Right lobe of liver (tissue), 6 donors: ENCODE measurements at regions not wholly inside any gene's neighbourhood (a gene's known extent, or its start where the extent isn't known, plus 50 kb on each side); places are given as distances from the start of the nearest gene placed in this dataset.

Experiments
- ATAC-seq, 4 donors: fragments of 200-7000 bp; cut with Tn5 transposase; one replicate each; pipeline ENCODE4 v1.9.1; 2020; ENCODE audit warnings: mild to moderate bottlenecking in 4 of 4, moderate library complexity in 4 of 4
- DNase-seq, 3 donors: peaks; one replicate each; pipeline ENCODE4 v3.0.0-alpha.2; 2020
- H3K27ac ChIP-seq, 3 donors: fragments of 200-600 bp; one replicate each; pipeline ENCODE4 v1.8.0; 2022
- H3K27me3 ChIP-seq, 2 donors: fragments of 200-600 bp; one replicate each; pipeline ENCODE4 v1.8.0; 2022
- H3K36me3 ChIP-seq, 4 donors: fragments of 200-600 bp; sonication (generic) in 1 of 4; one replicate each; pipeline versions ENCODE4 v1.5.1 to v1.8.0; 2017 to 2022; ENCODE audit warnings: control low read depth in 1 of 4
- H3K4me1 ChIP-seq, 4 donors: fragments of 200-600 bp; sonication (generic) in 1 of 4; one replicate each; pipeline versions ENCODE4 v1.5.1 to v1.8.0; 2017 to 2022; ENCODE audit warnings: control low read depth in 1 of 4
- H3K4me3 ChIP-seq, 3 donors: fragments of 200-600 bp; one replicate each; pipeline ENCODE4 v1.8.0; 2022
- H3K9me3 ChIP-seq, 4 donors: fragments of 200-600 bp; sonication (generic) in 1 of 4; one replicate each; pipeline versions ENCODE4 v1.5.1 to v1.8.0; 2017 to 2022; ENCODE audit warnings: control low read depth in 1 of 4
- POLR2A ChIP-seq: fragments of 450-650 bp; IDR thresholded peaks from one replicate; pipeline ENCODE4 v1.6.1; 2017; ENCODE audit warnings: antibody characterized with exemption, mild to moderate bottlenecking
- WGBS: methylation state at CpG from one replicate; pipeline ENCODE4 v1.1.6; 2018; ENCODE audit warnings: low coverage, low lambda C conversion rate; ENCODE audit not compliant: insufficient coverage; ENCODE audit errors: missing lambda C conversion rate; 5-methylcytosine and 5-hydroxymethylcytosine counted together
- intact Hi-C, 2 donors: fragments of 100-400 bp; cut with DNase I; formaldehyde crosslinking; loops; one replicate each; pipeline versions ENCODE4 v1.11.2 to v1.14.1; 2022
- TF ChIP-seq, protein P1 (sequence below), 4 donors: fragments of 200-600 bp in 3 of 4; fragments of 450-650 bp in 1 of 4; IDR thresholded peaks; one replicate each; pipeline versions ENCODE4 v1.5.1 to v1.8.0; 2016 to 2022; ENCODE audit warnings: antibody characterized with exemption in 4 of 4, mild to moderate bottlenecking in 2 of 4
- donor health status: DM: no; HTN: yes; CAD: no.
- donor health status: DM: no; HTN: no; CAD: no.
- donor health status: DM: no; HTN: no; CAD: no.
- donor health status: DM: no; HTN: yes; CAD: no.
- donor health status: DM: no; HTN: yes; CAD: no.

DNA sequence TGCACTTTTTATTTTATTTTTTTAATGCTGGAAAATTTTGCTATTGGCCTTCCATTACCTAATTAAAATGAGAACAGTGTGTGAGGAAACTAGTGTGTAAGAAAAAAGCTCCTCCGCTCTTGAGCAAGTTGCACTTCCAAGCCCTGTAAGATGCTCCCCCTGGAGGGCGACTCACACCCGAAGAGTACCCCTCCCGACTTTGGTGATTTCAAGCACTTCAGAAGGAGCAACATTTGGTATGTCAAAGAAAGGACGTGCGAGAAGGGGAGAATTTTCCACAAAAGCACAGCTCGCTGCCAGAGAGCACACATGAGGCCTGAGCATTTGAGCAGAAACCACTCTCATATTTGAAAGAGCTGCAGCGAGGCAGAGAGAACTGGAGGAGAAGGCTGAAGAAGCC, 504.4 kb downstream of the FGF9 start:
- no peak for ATAC-seq
- 31% methylated on average over 8 of the region's 8 CpGs for WGBS
- Histone ChIP-seq H3K9me3 (no peaks in the 10 kb centered on the region), H3K27me3 (peaks cover 0 to 4% of the 10 kb centered on the region in 2 donors), H3K36me3 (no peaks in the 10 kb centered on the region), H3K4me1 (no peaks in the 10 kb centered on the region), H3K4me3 (no peak overlapping the region), H3K27ac (no peak overlapping the region)
- DNase-seq: no peak
- intact Hi-C loops: no loop called here
- TF ChIP-seq POLR2A: no peak
- TF ChIP-seq, protein P1, sequence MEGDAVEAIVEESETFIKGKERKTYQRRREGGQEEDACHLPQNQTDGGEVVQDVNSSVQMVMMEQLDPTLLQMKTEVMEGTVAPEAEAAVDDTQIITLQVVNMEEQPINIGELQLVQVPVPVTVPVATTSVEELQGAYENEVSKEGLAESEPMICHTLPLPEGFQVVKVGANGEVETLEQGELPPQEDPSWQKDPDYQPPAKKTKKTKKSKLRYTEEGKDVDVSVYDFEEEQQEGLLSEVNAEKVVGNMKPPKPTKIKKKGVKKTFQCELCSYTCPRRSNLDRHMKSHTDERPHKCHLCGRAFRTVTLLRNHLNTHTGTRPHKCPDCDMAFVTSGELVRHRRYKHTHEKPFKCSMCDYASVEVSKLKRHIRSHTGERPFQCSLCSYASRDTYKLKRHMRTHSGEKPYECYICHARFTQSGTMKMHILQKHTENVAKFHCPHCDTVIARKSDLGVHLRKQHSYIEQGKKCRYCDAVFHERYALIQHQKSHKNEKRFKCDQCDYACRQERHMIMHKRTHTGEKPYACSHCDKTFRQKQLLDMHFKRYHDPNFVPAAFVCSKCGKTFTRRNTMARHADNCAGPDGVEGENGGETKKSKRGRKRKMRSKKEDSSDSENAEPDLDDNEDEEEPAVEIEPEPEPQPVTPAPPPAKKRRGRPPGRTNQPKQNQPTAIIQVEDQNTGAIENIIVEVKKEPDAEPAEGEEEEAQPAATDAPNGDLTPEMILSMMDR (IDR thresholded peaks at IDR 0.05): no peak

GRCh38 chr13:22175815-22176214, 504.9 kb downstream of the FGF9 start:
- ATAC-seq (no peak), DNase-seq (no peak)
- Histone ChIP-seq H3K27me3 (peaks cover 0 to 4% of the 10 kb centered on the region in 2 donors), H3K36me3 (no peaks in the 10 kb centered on the region), H3K4me1 (no peaks in the 10 kb centered on the region), H3K4me3 (no peak overlapping the region), H3K9me3 (no peaks in the 10 kb centered on the region), H3K27ac (no peak overlapping the region)
- intact Hi-C loops: no loop called here
- TF ChIP-seq POLR2A: no peak
- TF ChIP-seq, protein P1 (IDR thresholded peaks at IDR 0.05): no peak
- WGBS: 70% methylated on average over 5 of the region's 7 CpGs

DNA sequence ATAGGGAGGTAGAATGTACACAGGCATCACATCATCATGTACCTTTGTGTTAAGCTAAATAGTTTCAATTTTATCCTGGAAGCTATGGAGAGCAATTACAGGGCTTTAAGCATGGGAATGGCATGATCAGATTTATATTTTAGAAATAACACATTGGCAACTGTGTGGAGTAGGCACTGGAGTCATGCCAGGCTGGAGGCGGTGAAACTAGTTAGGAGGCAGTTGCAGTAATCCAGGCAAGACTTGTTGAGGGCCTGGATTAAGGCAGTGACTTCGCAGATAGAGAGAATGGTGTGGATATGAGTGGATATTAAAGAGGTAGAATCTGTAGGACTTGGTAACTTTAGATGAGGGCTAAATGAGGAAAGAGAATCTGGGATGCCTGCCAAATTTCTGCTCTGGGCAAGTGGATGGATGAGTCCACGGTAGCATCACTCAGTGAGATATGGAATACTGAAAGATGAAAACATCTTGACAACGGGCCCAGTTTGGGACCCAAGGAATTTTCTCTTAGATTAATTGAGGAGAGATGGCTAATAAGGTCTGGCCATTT, 506.2 kb downstream of the FGF9 start:
- H3K27me3 ChIP-seq: peaks cover 0 to 4% of the 10 kb centered on the region in 2 donors
- ATAC-seq: no peak
- H3K9me3 ChIP-seq: no peaks in the 10 kb centered on the region
- intact Hi-C loops: no loop called here
- DNase-seq: no peak
- H3K4me1 ChIP-seq: no peaks in the 10 kb centered on the region
- TF ChIP-seq POLR2A: no peak
- 63% methylated on average over 4 of the region's 4 CpGs for WGBS
- H3K4me3 ChIP-seq: no peak overlapping the region
- H3K36me3 ChIP-seq: no peaks in the 10 kb centered on the region
- no peak overlapping the region for H3K27ac ChIP-seq

DNA sequence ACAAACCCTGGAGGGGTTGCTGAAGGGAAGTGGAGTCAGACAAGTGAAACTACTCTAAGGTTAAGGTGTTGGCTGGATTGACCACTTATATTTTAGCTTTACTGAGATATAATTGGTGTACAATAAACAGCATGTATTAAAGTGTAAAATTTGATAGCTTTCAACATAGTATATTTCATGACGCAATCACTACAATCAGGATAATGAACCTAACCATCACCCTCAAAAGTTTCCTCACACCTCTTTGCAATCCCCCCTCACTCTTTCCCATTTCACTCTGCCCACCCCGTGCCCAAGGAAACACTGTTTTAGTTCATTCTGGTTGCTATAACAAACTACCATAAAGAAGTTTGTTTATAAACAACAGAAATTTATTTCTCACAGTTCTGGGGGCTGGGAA, 508.0 kb downstream of the FGF9 start:
- no peak for TF ChIP-seq POLR2A
- intact Hi-C loops: no loop called here
- H3K27me3 ChIP-seq: no peaks in the 10 kb centered on the region
- no peak overlapping the region for H3K4me3 ChIP-seq
- H3K4me1 ChIP-seq: no peaks in the 10 kb centered on the region
- no peak overlapping the region for H3K27ac ChIP-seq
- DNase-seq (no peak), ATAC-seq (no peak)
- WGBS: 61% methylated on average over 2 of the region's 2 CpGs
- no peaks in the 10 kb centered on the region for H3K36me3 ChIP-seq
- no peaks in the 10 kb centered on the region for H3K9me3 ChIP-seq

DNA sequence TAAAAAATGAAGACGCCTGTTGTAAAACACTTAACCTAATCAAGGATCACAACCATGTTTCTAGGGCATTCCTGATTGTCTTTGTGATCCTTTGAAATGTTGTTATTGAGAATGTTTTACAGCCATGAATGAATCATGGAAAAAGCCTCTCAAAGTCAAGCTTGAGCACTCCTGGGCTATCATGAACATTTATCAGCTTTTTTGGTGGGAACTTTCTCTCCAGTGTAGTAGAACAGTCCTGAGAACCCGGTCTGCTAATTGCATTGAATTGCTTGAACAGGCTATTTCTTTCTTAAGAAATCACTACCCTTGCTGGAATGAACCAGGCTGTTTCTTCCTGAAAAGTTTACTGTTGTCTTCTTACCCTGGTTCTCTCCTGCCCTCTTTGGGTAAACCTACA, 516.5 kb downstream of the FGF9 start:
- 47% methylated on average over 2 of the region's 2 CpGs for WGBS
- no peak overlapping the region for H3K27ac ChIP-seq
- H3K36me3 ChIP-seq: no peaks in the 10 kb centered on the region
- no peaks in the 10 kb centered on the region for H3K27me3 ChIP-seq
- ATAC-seq (no peak), DNase-seq (no peak)
- no peak overlapping the region for H3K4me3 ChIP-seq
- TF ChIP-seq POLR2A: no peak
- TF ChIP-seq, protein P1 (IDR thresholded peaks at IDR 0.05): no peak
- no peaks in the 10 kb centered on the region for H3K4me1 ChIP-seq
- no peaks in the 10 kb centered on the region for H3K9me3 ChIP-seq
- intact Hi-C loops: no loop called here
